Uterus (tissue), 3 donors: ENCODE measurements at regions not wholly inside any gene's neighbourhood (a gene's known extent, or its start where the extent isn't known, plus 50 kb on each side); places are given as distances from the start of the nearest gene placed in this dataset.

Experiments used
- DNase-seq, 2 donors: peaks; one replicate each; pipeline ENCODE4 v3.0.0-alpha.2; 2019 to 2020
- H3K27ac ChIP-seq, 2 donors: fragments of 200-600 bp; sonication (generic); 1 replicate in 1 of 2; 2 replicates in 1 of 2; pipeline ENCODE4 v1.5.1; 2016 to 2018
- H3K27me3 ChIP-seq, 2 donors: fragments of 200-600 bp; sonication (generic); one replicate each; pipeline ENCODE4 v1.5.1; 2018 to 2019; ENCODE audit warnings: control low read depth in 1 of 2
- H3K36me3 ChIP-seq, 2 donors: fragments of 200-600 bp; sonication (generic); one replicate each; pipeline ENCODE4 v1.5.1; 2019; ENCODE audit warnings: control low read depth in 1 of 2
- H3K4me1 ChIP-seq, 2 donors: fragments of 200-600 bp; sonication (generic); one replicate each; pipeline ENCODE4 v1.5.1; 2018 to 2019; ENCODE audit warnings: control low read depth in 1 of 2
- H3K4me3 ChIP-seq, 2 donors: fragments of 200-600 bp; sonication (generic); 1 replicate in 1 of 2; 2 replicates in 1 of 2; pipeline ENCODE4 v1.5.1; 2018 to 2019; ENCODE audit warnings: mild to moderate bottlenecking in 1 of 2
- H3K9me3 ChIP-seq, 2 donors: fragments of 200-600 bp; sonication (generic); one replicate each; pipeline ENCODE4 v1.5.1; 2019; ENCODE audit warnings: control low read depth in 1 of 2
- POLR2A ChIP-seq, 2 donors: fragments of 450-650 bp; IDR thresholded peaks; one replicate each; pipeline ENCODE4 v1.6.1; 2016; ENCODE audit warnings: antibody characterized with exemption in 2 of 2, mild to moderate bottlenecking in 1 of 2, moderate library complexity in 1 of 2
- intact Hi-C: fragments of 100-400 bp; cut with DNase I; formaldehyde crosslinking; loops from one replicate; pipeline ENCODE4 v1.15.1; 2023; ENCODE audit warnings: low total_unique reads
- TF ChIP-seq, protein P1 (sequence below), 4 experiments: fragments of 200-600 bp in 2 of 4; fragments of 450-650 bp in 2 of 4; sonication (generic) in 2 of 4; IDR thresholded peaks; one replicate each; pipeline ENCODE4 v1.5.1; 2016 to 2019; ENCODE audit warnings: antibody characterized with exemption in 4 of 4, mild to moderate bottlenecking in 2 of 4, moderate library complexity in 1 of 4
- donor health status: DM: yes; HTN: yes; CAD: no.

DNA sequence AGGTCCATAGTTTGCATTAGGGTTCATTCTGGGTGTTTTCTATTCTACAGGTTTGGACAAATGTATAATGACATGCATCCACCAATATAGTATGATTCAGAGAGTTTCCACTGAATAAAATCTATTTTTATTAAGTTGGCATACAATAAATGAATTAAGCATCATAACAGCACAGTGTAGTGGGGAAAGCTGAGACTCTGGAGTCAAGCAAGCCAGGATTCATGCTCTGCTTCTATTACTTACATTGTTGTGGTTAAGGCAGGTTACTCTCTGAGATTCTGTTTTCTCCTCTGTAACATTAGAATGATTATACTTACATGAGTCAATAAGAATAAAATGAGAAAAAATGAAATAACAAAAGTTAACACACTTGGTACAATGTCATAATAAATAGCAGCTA lies 131.3 kb downstream of the SLC30A10 start:
- Histone ChIP-seq H3K9me3 (no peaks in the 10 kb centered on the region), H3K27me3 (no peaks in the 10 kb centered on the region), H3K36me3 (no peaks in the 10 kb centered on the region), H3K27ac (no peak overlapping the region), H3K4me3 (no peak overlapping the region), H3K4me1 (peaks cover 0 to 6% of the 10 kb centered on the region in 2 donors)
- TF ChIP-seq, protein P1, sequence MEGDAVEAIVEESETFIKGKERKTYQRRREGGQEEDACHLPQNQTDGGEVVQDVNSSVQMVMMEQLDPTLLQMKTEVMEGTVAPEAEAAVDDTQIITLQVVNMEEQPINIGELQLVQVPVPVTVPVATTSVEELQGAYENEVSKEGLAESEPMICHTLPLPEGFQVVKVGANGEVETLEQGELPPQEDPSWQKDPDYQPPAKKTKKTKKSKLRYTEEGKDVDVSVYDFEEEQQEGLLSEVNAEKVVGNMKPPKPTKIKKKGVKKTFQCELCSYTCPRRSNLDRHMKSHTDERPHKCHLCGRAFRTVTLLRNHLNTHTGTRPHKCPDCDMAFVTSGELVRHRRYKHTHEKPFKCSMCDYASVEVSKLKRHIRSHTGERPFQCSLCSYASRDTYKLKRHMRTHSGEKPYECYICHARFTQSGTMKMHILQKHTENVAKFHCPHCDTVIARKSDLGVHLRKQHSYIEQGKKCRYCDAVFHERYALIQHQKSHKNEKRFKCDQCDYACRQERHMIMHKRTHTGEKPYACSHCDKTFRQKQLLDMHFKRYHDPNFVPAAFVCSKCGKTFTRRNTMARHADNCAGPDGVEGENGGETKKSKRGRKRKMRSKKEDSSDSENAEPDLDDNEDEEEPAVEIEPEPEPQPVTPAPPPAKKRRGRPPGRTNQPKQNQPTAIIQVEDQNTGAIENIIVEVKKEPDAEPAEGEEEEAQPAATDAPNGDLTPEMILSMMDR (IDR thresholded peaks at IDR 0.05) = no peak
- TF ChIP-seq POLR2A (IDR thresholded peaks at IDR 0.05) = no peak
- intact Hi-C loops = no loop called here
- no peak for DNase-seq

GRCh38 chr1:219795363-219795917 lies 132.9 kb downstream of the SLC30A10 start:
- DNase-seq = no peak
- intact Hi-C loops = no loop called here
- Histone ChIP-seq H3K9me3 (no peaks in the 10 kb centered on the region), H3K27me3 (no peaks in the 10 kb centered on the region), H3K36me3 (no peaks in the 10 kb centered on the region), H3K4me1 (peaks cover 0 to 6% of the 10 kb centered on the region in 2 donors), H3K27ac (no peak overlapping the region), H3K4me3 (no peak overlapping the region)
- no peak for TF ChIP-seq POLR2A (IDR thresholded peaks at IDR 0.05)
- TF ChIP-seq, protein P1 (IDR thresholded peaks at IDR 0.05) = no peak

DNA sequence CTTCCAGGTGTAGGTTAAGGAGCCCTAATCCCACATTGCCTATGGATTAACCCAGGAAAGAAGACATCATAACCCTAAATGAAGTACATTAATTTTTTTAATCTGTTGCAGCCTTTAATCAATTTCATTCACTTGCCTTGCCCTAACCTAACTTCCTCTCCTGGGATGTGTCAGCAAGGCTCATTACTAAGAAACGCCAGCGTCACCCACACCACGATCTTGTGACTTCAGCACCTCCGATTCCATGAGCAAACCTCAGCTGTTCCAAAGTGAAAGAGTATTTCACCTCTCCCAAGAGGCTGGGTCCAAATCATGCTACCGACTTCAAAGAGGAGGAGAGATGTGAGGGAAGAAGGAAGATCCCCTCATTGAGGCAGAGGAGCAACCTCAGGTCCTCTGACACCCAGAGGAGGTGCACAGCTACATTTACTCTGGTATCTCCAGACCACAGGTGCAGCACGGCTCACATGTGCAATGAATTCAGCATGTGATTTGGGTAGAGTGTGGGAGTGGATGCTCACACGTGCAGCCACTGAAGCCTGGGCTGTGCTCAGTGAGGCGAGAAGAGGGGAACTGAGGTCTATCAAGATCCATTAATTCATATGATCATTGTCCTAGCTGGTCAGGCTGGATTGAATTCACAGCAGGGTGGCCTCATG lies 134.1 kb downstream of the SLC30A10 start:
- Histone ChIP-seq H3K9me3 (no peaks in the 10 kb centered on the region), H3K4me1 (peaks cover 0 to 6% of the 10 kb centered on the region in 2 donors), H3K27me3 (no peaks in the 10 kb centered on the region), H3K27ac (no peak overlapping the region), H3K36me3 (no peaks in the 10 kb centered on the region), H3K4me3 (no peak overlapping the region)
- TF ChIP-seq, protein P1 (IDR thresholded peaks at IDR 0.05) = no peak
- no peak for TF ChIP-seq POLR2A (IDR thresholded peaks at IDR 0.05)
- DNase-seq = no peak
- intact Hi-C loops = no loop called here

DNA sequence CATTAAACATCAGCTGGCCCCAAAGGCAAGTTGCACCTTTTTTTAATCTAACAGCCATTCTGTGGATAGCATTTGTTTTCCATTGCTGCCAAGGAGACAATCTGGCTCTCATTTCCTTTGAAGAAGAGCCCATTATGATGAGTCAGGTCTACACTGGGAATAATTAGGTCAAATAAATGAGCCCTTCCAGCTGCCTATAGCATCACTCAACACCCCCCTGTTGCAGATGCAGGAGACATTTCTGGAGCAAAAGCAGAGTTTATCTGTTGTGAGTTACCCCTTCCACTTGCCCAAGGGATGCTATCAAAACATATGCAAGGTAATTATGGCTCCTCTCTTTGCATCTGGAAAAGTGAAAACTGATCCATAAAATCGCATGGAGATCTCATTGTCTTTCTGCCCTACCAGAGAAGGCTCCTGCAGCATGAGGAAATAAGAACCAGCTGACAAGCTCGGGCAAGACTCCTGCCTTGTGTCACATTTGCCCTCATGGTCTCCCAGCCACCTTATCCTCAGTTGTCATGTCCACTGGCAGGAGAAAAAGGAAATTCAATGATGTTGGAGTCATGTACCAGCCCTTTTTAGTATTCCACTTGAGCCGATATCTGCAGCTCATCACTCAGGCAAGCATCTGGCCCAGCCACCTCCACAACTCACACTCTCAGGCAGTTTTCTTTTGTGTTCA lies 135.9 kb downstream of the SLC30A10 start:
- peaks cover 0 to 6% of the 10 kb centered on the region in 2 donors for H3K4me1 ChIP-seq
- no peak for DNase-seq
- no peaks in the 10 kb centered on the region for H3K36me3 ChIP-seq
- H3K9me3 ChIP-seq = no peaks in the 10 kb centered on the region
- intact Hi-C loops = no loop called here
- H3K27ac ChIP-seq = no peak overlapping the region
- H3K27me3 ChIP-seq = no peaks in the 10 kb centered on the region
- TF ChIP-seq POLR2A (IDR thresholded peaks at IDR 0.05) = no peak
- TF ChIP-seq, protein P1 (IDR thresholded peaks at IDR 0.05) = no peak
- H3K4me3 ChIP-seq = no peak overlapping the region

- intact Hi-C loops = no loop called here
- Histone ChIP-seq H3K27me3 (no peaks in the 10 kb centered on the region), H3K9me3 (no peaks in the 10 kb centered on the region), H3K36me3 (no peaks in the 10 kb centered on the region), H3K4me1 (peaks cover 0 to 6% of the 10 kb centered on the region in 2 donors), H3K4me3 (no peak overlapping the region), H3K27ac (no peak overlapping the region)
- no peak for DNase-seq
- TF ChIP-seq, protein P1 (IDR thresholded peaks at IDR 0.05) = no peak
Observed at GRCh38 chr1:219791766-219792165, 136.6 kb downstream of the SLC30A10 start.
